Activated CD8-positive, alpha-beta memory T cell treated with anti-CD3 and anti-CD28 coated beads, Interleukin-2, amount 50 U/mL, for 24 hours (primary cell): ENCODE measurements at regions not wholly inside any gene's neighbourhood (a gene's known extent, or its start where the extent isn't known, plus 50 kb on each side); places are given as distances from the start of the nearest gene placed in this dataset.
"Not testable (repeated sequence)": the region's sequence is repeated elsewhere in the genome, so short reads cannot be mapped to it uniquely, and the experiment has no call there.

Experiments used
- DNase-seq: peaks from one replicate; pipeline ENCODE4 v3.0.0-alpha.2; 2020; ENCODE audit errors: extremely low read depth

DNA sequence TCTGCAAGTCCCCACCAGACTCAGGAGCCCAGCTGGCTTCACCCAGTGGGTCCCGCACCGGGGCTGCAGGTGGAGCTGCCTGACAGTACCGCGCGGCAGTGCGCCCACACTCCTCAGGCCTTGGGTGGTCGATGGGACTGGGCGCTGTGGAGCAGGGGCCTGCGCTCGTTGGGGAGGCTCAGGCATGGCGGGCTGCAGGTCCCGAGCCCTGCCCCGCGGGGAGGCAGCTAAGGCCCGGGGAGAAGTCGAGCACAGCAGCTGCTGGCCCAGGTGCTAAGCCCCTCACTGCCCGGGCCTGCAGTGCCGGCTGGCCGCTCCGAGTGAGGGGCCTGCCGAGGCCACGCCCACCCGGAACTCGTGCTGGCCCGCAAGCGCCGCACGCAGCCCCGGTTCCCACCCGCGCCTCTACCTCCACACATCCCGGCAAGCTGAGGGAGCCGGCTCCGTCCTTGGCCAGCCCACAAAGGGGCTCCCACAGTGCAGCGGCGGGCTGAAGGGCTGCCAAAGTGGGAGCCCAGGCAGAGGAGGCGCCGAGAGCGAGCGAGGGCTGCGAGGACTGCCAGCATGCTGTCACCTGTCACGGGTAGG lies 2021.7 kb upstream of the LRRTM1 start:
- DNase-seq = not testable (repeated sequence)

DNA sequence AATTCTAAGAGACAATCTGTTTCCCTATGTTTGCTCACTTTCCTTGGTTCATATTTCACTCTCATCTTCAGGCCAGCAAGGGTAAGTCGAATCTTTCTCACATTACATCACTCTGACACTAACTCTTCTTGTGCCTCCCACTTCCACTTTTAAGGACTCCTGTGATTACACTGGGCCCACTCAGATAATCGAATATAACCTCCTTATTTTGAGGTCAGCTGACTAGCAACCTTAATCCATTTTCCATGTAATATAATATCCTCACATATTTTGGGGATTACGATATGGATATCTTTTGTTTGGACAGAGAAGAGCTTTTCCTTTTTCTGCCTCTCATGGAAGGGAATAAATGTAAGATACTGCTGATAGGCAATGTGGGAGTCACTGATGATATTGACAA lies 2015.7 kb upstream of the LRRTM1 start:
- no peak for DNase-seq

DNA sequence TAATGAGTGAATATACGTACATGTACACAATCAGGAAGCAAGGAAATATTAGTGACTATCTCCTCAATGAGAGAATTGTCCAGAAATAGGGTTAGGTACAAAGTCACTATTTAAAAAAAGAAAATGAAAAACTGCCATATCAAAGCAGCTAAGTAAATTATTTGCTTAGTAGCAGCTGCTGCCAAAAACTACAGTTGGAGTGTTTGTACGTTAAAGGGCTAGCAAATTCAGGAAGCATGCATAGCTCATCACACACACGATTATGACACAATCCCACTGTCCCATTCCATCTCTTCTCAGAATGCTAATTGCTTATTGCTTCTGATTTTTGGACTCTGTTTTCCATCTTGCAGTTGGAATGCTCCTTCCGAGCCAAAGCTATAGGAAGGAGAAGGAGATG lies 2012.5 kb upstream of the LRRTM1 start:
- no peak for DNase-seq

DNA sequence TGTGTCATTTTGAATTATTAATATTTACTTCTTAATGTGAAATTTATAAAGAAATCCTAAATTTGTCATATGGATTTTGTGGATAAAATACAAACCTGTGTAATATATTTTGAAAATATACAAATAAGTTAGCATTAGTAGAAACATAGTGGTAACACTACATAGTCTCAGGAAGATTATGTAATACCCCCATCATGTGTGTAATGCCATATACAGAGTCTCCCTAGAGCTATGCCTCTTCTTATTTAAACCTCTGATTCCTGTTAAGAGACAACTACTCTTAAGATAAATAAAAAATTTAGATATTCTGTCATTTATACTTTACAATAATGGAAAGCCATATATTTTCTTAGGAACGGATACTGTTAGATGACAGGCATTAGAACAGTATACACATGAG lies 2012.0 kb upstream of the LRRTM1 start:
- DNase-seq = no peak

DNA sequence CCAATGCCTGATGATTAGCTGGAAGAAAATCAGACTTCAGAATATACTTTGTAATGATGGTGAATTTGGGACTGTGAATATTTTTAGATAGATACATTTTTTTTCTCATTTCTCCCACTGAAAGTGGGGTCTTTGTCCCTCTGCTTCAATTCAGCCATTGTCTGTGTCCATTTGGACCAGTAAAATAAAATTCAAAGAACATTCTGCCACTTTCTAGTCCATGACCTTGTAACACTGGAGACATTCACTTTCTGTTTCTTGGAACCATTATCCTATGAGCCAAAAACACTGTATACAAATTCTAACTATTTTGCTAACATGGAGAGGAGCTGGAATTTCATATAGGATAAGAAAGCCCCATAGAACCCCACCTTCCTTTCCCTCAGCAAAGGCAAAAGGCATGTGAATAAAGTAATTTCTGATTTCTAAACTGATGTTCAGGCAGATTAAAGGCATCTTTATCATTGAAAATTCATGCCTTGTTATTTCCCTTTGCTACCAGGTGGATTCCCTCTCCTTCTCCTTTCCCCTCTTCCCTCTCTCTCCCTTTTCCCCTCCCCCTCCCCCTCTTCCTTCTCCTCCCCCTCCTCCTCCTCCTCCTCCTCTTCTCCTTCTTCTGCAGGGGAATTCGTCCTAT lies 2010.4 kb upstream of the LRRTM1 start:
- no peak for DNase-seq

DNA sequence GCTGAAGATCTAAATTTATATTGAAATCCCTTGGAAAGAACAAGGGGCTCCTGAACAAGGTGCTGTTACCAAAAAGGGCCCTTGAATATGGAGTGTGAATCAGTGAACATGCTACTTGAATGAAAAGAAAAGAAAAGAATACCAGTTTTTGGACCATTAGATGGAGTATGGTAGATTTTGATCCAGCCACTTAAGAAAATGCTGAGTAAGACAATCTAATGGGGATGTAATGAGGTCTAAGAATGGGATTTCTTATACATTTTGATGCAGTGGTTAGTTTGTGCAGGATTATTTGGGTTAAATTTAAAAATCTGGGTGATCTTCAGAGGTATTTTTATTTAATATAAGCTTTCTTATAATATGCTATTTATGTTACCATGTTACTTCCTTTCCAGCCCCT lies 2003.0 kb upstream of the LRRTM1 start:
- no peak for DNase-seq

DNA sequence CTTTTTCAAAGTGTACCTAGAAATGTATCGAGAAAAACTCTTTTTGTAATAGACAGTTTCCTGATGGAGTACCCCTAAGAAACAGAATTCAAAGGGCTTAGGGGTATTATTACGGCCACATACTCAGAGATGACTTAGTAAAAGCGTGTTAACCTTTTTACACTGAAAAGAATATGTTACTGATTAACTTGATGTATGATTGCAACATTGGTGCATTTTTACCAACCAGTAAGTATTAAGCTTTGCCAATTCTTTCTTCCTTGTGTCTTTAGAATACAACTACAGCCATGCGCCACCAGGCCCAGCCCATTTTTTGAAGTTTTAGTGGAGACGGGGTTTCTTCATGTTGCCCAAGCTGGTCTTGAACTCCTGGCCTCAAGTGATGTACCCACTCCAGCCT lies 1997.0 kb upstream of the LRRTM1 start:
- no peak for DNase-seq

DNA sequence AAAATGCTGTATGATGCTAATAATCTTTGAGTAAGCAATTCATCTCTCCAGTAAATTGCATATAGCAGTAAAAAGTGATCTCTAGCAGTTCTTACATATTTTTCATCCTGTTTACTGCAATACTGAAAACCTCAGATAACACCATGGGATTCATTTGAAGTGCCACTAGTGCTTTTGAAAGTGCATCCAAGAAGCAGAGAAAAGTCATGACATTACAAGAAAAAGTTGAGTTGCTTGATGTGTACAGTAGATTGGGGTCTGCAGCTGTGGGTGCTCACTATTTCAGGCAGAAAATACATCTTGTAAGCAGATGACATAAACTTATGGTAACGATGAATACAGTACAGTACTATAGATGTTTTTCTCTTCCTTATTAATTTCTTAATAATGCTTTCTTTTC lies 1984.9 kb upstream of the LRRTM1 start:
- DNase-seq = no peak

DNA sequence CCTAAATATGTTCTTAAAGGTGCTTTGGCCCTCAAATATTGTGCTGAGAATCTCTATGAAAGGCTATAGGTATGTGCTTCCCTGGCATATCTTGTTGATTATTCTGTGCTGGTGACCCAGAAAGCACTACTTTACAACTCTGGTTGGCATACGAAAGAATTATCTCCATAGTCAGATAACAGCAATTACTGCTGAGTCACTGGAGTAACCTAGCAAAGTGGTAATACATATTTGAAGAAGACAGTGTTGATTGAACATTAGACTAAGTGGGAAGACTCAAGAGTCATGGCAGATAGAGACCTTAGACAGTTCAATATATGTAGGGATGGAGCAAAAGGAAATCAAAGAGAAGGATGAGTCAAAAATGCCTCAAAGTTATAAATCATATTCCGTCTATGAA lies 1978.5 kb upstream of the LRRTM1 start:
- no peak for DNase-seq

DNA sequence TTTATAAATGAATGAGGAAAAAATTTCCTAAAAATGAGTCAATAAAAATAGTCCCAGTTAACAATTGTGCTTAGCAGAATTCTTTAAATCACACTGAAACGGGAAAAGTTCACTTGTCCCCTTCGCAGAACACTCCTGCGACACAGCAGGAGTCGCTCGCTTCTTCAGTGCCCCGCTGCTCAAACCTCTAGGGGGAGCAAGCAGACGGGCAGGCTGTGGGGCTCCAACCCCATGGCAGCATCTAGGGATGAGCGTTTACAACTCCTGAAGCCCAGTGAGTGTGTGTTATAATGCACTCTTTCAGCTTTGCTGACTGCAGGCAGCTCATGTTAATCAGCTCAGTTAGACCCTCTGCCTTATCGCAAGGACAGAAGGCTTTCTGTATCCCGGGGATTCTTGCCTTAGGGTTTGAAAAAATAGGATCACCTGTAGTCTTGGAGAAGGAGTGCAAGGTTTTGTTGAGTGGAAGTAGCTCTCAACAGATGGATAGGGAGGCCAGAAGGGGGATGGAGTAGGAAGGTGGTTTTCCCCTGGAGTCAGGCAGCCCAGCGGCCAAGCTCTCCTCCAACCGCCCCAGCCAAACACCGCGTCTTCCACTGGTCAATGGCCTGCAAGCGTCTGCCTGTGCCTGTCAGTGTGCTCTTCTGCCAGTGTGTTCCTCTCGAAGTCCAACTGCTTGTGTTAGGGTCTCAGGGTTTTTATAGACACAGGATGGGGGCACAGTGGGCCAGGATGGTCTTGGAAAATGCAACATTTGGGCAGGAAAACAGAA lies 1977.7 kb upstream of the LRRTM1 start:
- DNase-seq = no peak

DNA sequence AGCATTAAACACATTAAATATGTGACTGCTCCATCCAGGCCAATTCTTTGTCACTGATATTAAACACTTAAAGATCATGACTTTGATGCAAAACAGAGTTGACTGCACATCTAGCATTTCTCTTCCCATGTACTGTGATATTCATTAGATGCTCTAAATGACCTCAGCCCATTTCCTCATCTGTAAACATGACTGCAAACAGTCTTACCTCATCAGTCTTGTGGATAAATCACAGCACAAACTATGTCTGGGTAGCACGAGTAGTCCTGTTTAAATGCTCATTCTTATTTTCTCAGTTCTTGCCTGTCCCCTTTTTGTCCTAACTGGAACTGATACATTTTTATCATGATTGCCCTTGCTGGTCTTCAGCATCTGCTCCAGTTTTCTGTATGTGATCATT lies 1974.8 kb upstream of the LRRTM1 start:
- DNase-seq = no peak

DNA sequence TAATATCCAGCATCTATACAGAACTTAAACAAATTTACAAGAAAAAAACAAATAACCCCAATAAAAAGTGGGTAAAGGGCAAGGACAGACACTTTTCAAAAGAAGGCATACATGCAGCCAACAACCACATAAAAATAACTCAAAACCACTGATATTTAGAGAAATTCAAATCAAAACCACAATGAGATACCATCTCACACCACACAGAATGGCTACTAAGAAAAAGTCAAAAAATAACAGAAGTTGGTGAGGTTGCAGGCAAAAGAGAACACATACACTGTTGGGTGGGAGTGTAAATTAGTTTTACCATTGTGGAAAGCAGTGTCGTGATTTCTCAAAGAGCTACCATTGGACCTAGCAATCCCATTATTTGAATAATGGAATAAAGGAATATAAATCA lies 1973.9 kb upstream of the LRRTM1 start:
- DNase-seq = no peak

DNA sequence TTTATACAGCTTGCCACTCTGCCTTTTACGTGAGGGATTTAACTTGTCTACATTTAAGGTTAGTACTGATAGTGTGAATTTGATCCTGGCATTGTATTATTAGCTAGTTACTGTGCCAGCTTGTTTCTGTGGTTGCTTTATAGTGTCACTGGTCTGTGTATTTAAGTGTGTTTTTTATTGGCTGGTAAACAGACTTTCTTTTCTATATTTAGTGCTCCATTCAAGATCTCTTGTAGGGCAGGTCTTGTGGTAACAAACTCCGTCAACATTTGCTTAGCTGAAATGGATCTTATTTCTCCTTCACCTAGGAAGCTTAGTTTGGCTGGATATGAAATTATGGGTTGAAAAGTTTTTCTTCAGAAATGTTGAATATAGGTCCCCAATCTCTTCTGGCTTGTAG lies 1971.0 kb upstream of the LRRTM1 start:
- DNase-seq = no peak

DNA sequence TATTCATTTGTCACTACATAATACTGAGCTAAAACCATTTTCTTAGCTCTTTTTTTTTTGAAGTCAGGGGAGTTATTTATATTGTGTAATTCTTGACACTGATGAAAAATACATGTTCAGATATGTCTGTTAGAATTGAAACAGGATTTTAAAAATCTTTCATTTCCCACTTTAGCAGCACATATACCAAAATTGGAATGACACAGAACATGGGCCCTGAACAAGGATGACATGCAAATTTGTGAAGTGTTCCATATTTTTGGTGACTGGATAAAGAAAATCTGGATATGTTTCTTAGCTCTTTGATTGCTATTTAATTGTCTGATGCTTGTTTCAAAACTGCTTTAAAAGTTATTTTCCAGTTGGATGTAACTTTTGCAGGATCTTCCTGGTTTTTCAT lies 1963.9 kb upstream of the LRRTM1 start:
- DNase-seq = no peak

DNA sequence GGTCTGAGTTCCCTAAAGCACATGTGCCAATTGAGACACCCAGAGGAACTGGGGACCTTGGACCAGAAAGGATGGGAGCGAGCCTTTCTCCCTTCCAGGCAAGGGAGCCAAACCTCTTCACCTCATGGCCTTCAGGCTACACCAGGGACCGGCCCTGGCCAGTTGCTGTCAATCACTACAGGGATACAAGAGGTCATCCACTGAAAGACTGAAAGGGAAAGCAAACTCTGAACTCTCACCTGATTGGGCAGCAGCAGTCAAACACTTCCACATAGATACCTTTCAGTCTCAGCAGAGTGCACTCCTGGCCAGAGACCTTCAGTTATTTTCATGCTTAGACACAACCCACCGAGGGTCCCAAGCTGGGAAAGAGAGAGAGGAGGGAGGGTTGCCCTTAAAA lies 1956.0 kb upstream of the LRRTM1 start:
- DNase-seq = no peak

DNA sequence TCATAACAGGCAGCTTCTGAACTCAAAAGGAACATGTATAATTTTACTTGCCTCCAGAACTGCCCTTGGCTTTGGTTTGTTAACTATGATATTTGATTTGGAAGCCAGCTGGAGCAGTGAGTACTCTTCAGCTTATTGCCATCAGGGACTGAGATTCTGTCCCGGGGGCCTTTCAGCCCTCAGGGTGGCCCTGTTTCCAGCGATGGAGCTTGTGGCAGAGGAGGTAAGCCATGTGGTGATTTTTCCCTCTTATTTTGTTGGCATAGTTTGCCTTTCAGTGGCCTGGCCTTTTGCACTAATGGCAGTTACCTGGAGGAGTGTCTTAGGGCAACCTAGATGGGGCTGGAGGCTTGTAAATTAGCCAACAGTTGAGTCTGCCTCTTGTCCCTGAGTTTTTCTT lies 1955.0 kb upstream of the LRRTM1 start:
- DNase-seq = no peak

DNA sequence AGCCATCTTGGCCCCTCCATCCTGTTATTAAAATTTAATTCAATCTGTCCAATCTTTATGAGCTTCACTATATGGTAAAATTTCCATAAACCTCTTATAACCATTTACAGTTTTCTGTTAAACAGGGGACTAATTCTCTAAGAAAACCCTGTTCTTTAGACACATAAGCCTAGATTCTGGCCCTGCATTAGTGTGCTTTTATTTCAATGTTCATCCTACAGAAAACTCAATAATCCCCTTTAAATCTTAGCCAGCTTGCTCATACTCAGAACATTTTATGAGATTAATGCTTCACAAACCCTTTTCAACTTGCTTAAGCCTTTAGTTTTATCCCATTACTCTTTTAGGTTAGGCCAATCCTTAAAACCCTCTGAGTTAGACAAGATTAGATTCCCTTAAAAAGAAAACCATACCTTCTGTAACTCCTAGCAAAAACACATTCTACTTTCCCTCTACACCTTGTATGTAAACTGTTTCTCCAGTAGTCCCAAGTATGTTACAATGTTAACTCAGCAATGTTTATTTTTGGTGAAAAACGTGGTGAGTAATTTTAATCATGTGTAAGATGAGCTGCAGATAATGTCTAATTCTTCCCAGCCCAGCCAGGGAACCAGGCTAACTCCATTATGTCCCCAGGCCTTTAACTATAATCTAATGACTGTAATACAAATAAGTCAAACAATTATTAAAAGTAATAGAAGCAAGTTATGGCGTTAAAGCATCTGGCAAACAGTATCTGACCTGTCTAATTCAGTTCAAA lies 1953.4 kb upstream of the LRRTM1 start:
- no peak for DNase-seq

DNA sequence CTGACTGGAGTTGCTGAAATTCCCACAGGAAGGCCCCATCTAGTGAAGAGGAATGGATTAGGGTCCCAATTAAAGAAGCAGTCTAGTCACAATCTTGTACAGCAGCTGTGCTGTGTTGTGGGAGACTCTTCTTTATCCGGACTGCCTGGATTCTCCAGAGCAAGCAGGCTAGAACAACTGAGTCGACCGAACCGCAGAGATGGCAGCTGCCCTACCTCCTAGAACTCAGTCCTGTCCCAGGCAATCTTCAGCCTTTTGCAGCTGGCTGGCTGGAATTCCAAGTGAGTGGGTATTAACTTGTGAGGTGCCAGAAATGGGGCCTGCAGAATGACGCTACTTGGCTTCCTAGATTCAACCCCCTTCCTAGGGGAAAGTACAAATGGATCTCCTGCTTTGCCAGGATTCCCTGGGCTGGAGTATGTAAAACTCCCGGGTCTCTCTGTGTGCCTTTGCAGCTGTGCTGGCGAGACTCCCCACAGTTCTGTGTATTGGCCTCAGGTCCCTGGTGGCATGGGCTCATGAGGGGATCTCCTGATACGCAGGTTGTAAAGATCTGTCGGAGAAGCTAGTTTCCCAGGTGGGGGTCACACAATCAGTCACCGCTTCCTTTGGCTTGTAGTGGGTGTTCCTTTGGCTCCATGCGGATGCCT lies 1952.6 kb upstream of the LRRTM1 start:
- DNase-seq = no peak

DNA sequence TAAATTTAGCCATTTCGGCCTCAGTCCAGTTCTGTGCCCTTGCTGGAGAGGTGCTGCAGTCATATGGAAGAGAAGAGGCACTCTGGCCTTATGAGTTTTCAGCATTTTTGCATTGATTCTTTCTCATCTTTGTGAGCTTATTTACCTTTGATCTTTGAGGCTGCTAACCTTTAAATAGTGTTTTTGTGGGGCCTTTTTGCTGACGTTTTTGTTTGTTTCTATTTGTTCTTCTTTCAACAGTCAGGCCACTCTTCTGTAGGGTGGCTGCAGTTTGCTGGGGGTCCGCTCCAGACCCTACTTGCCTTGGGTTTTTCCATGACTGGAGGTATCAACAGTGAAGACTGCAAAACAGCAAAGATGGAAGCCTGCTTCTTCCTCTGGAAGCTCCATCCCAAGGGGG lies 1951.7 kb upstream of the LRRTM1 start:
- DNase-seq = no peak

DNA sequence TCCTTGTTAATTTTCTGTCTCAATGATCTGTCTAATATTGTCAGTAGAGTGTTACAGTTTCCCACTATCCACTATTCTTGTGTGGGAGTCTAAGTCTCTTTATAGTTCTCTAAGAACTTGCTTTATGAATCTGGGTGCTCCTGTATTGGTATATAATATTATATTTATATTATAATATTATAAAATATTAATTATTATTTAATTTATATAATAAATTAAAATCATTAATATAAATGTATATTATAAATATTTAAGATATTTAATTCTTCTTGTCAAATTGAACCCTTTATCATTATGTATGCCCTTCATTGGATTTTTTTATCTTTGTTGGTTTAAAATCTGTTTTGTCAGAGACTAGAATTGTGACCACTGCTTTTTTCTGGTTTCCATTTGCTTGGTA lies 1950.2 kb upstream of the LRRTM1 start:
- DNase-seq = no peak

DNA sequence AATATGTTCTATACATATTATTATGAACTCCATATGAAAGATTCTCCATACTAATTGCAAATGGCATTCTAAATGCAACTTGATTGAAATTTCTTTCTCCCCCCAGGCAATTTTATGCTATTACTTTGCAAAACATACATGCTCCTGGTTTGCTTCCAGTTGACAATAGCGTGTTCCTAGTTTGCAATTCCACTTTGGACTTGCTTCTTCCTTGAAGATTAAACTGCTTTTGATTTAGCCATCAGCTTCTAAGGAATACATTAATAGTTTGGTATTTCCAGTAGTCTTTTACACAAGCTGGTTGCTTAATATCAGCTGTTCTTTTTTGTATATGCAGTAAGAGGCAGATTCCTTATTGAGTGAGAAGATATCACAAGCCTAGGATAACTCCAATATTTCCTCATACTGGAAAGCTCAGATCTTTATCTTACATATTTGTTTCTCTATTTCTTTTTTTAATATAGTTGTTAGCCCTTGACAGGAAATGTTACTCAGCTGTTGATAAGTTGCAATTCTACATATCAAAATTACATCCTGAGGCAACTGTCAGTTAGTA lies 1941.7 kb upstream of the LRRTM1 start:
- DNase-seq = no peak

DNA sequence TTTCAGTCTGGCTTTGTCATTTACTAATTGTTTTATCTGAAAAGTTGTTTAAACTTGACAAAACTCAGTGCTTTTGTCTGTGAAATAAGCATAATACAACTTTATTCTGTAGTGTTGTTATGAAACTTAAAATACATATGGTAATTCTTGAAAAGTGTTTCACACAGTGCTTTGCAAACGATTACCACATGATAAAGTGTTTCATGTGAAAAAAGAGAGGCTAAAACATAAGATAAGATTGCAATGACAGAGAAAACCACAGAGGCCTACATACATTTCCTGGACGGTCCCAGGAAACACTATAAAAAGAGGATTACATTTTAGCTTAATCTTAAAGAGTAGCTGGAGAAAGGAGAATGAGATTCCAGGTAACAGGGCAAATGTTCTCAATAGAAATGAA lies 1934.6 kb upstream of the LRRTM1 start:
- DNase-seq = no peak
